WTC11 (cell line): ENCODE measurements at regions not wholly inside any gene's neighbourhood (a gene's known extent, or its start where the extent isn't known, plus 50 kb on each side); places are given as distances from the start of the nearest gene placed in this dataset.

Experiments
- ATAC-seq: fragments of 200-7000 bp; cut with Tn5 transposase; 2 replicates; pipeline ENCODE4 v1.10.0; 2021; ENCODE audit warnings: mild to moderate bottlenecking, moderate library complexity
- CTCF ChIA-PET: fragments of 300-600 bp; sonication (Branson Sonifier 250); formaldehyde crosslinking; loops from one replicate; lab custom pipeline; 2021; ENCODE audit warnings: antibody characterized with exemption; lab: Charles Lee
- POLR2A ChIA-PET: fragments of 350-600 bp; sonication (Branson Sonifier 250); formaldehyde crosslinking; loops from one replicate; lab custom pipeline; 2021; ENCODE audit warnings: antibody characterized with exemption; lab: Charles Lee
- DNase-seq: peaks from one replicate; pipeline ENCODE4 v3.0.0; 2021; ENCODE audit warnings: low spot score
- H3K27ac Mint-ChIP-seq: 2 replicates; pipeline ENCODE4 v1.8.0; 2021; ENCODE audit warnings: mixed read lengths
- H3K27me3 Mint-ChIP-seq: 2 replicates; pipeline ENCODE4 v1.8.0; 2021; ENCODE audit warnings: low read depth, mild to moderate bottlenecking, moderate library complexity, mixed read lengths
- H3K36me3 Mint-ChIP-seq: 2 replicates; pipeline ENCODE4 v1.8.0; 2021; ENCODE audit warnings: mixed read lengths
- H3K4me1 Mint-ChIP-seq: 2 replicates; pipeline ENCODE4 v1.8.0; 2022; ENCODE audit warnings: mixed read lengths
- H3K4me3 Mint-ChIP-seq: 2 replicates; pipeline ENCODE4 v1.8.0; 2021; ENCODE audit warnings: mild to moderate bottlenecking, moderate library complexity, mixed read lengths
- H3K9me3 Mint-ChIP-seq: 2 replicates; pipeline ENCODE4 v1.8.0; 2021; ENCODE audit warnings: mixed read lengths
- E2F5 ChIP-seq: sonication (generic); formaldehyde crosslinking; IDR thresholded peaks from 2 replicates; pipeline ENCODE4 v1.8.1; 2022; ENCODE audit warnings: mild to moderate bottlenecking, moderate library complexity, missing genetic modification reagents
- FOXJ3 ChIP-seq: sonication (generic); formaldehyde crosslinking; IDR thresholded peaks from 2 replicates; pipeline ENCODE4 v1.9.0; 2021; ENCODE audit warnings: missing genetic modification reagents, mild to moderate bottlenecking, borderline replicate concordance
- FOXP1 ChIP-seq: sonication (generic); formaldehyde crosslinking; IDR thresholded peaks from 2 replicates; pipeline ENCODE4 v1.8.0; 2022; ENCODE audit warnings: missing genetic modification reagents, mild to moderate bottlenecking, moderate library complexity, borderline replicate concordance
- GTF2I ChIP-seq: fragments of 250-450 bp; sonication (Bioruptor Pico); conservative IDR thresholded peaks from 2 replicates; pipeline ENCODE4 v1.4.0; 2021; ENCODE audit warnings: mild to moderate bottlenecking
- KAT7 ChIP-seq: sonication (generic); formaldehyde crosslinking; IDR thresholded peaks from 2 replicates; pipeline ENCODE4 v1.8.1; 2023; ENCODE audit warnings: missing genetic modification reagents, mild to moderate bottlenecking, borderline replicate concordance
- NFATC4 ChIP-seq: fragments of 250-450 bp; sonication (Bioruptor Pico); IDR thresholded peaks from 2 replicates; pipeline ENCODE4 v1.9.0; 2021; ENCODE audit warnings: mild to moderate bottlenecking
- NFE2L1 ChIP-seq: sonication (generic); formaldehyde crosslinking; IDR thresholded peaks from 2 replicates; pipeline ENCODE4 v1.8.1; 2023; ENCODE audit warnings: missing genetic modification reagents
- NR3C1 ChIP-seq: sonication (generic); formaldehyde crosslinking; conservative IDR thresholded peaks from 2 replicates; pipeline ENCODE4 v1.8.1; 2023; ENCODE audit warnings: low read depth, mild to moderate bottlenecking, missing genetic modification reagents
- PREB ChIP-seq: sonication (generic); formaldehyde crosslinking; IDR thresholded peaks from 2 replicates; pipeline ENCODE4 v1.8.1; 2022; ENCODE audit warnings: mild to moderate bottlenecking, missing genetic modification reagents, moderate library complexity, borderline replicate concordance
- RELA ChIP-seq: sonication (generic); formaldehyde crosslinking; IDR thresholded peaks from 2 replicates; pipeline ENCODE4 v1.8.1; 2022; ENCODE audit warnings: missing genetic modification reagents, mild to moderate bottlenecking, borderline replicate concordance
- RORB ChIP-seq: fragments of 250-450 bp; sonication (Bioruptor Pico); IDR thresholded peaks from 2 replicates; pipeline ENCODE4 v1.9.0; 2021; ENCODE audit warnings: mild to moderate bottlenecking
- SP1 ChIP-seq: sonication (generic); formaldehyde crosslinking; conservative IDR thresholded peaks from 2 replicates; pipeline ENCODE4 v1.8.1; 2022; ENCODE audit warnings: missing genetic modification reagents
- USF1 ChIP-seq: sonication (generic); formaldehyde crosslinking; IDR thresholded peaks from 2 replicates; pipeline ENCODE4 v1.8.0; 2022; ENCODE audit warnings: mild to moderate bottlenecking, missing genetic modification reagents
- ZNF416 ChIP-seq: fragments of 250-450 bp; sonication (Bioruptor Pico); IDR thresholded peaks from 2 replicates; pipeline ENCODE4 v1.9.0; 2021; ENCODE audit warnings: mild to moderate bottlenecking, inconsistent platforms
- ZNF425 ChIP-seq: fragments of 250-450 bp; sonication (Bioruptor Pico); conservative IDR thresholded peaks from 2 replicates; pipeline ENCODE4 v1.9.0; 2021; ENCODE audit warnings: mild to moderate bottlenecking
- ZSCAN18 ChIP-seq: fragments of 250-450 bp; sonication (Bioruptor Pico); IDR thresholded peaks from 2 replicates; pipeline ENCODE4 v2.1.2; 2022; ENCODE audit warnings: mild to moderate bottlenecking, moderate library complexity
- TF ChIP-seq, protein P1 (sequence below): sonication (generic); formaldehyde crosslinking; IDR thresholded peaks from 2 replicates; pipeline ENCODE4 v1.8.0; 2022; ENCODE audit warnings: mild to moderate bottlenecking, missing genetic modification reagents
- TF ChIP-seq, protein P2 (sequence below): sonication (generic); formaldehyde crosslinking; conservative IDR thresholded peaks from 2 replicates; pipeline ENCODE4 v1.8.1; 2023; ENCODE audit warnings: mild to moderate bottlenecking, low read depth, missing genetic modification reagents, moderate library complexity

GRCh38 chr4:58209001-58209400, 1098.8 kb upstream of the IGFBP7 start (continued):
- no peak for TF ChIP-seq FOXP1 (CRISPR knock-in tag)
- no peak for TF ChIP-seq ZNF416 (CRISPR knock-in tag)
- TF ChIP-seq NFATC4 (CRISPR knock-in tag) = no peak
- no peak for TF ChIP-seq E2F5 (CRISPR knock-in tag)

DNA sequence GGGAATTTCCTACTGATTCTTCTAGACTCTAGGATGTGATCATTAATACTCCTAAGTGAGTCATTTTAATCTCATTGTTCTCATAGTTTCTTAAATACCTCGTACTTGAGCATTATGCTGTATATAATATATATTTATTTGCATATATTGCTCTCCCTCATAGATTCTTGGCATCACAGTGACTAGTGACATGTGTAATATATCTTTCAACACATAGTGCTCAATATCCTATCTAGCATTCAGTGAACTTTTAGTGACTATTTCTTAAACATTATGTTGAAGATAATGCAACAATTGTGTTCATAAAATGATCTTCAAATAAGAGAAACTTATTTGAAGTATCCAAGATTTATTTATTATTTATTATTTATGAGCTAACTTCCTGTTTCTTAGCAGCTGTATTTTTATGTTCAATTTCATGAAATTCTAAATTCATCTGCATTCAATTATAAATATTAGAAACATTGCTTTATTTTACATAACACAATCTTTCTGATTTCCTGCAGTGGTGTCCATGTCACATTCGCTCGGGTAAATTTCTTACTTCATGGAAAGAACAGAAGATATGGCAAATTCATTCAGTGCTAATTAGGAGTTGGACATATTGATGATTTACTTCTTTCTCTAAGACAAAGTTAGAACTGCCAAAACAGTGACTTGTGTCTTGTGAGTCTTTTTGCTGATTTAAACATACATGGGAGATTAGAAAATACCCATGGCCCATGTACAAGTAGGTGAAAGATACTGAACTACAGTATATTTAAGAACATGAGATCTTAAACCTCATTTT, 1095.5 kb upstream of the IGFBP7 start:
- Mint-ChIP-seq H3K27me3 (no peaks in the 10 kb centered on the region), H3K36me3 (no peaks in the 10 kb centered on the region), H3K27ac (no peak overlapping the region), H3K9me3 (no peaks in the 10 kb centered on the region), H3K4me1 (0 out of 2 replicates have a peak, but pooled peaks cover 2% of the 10 kb centered on the region), H3K4me3 (no peak overlapping the region)
- ChIA-PET CTCF (no interaction called here), POLR2A (no interaction called here)
- ATAC-seq (no peak), DNase-seq (no peak)
- TF ChIP-seq RELA (CRISPR knock-in tag) = no peak
- no peak for TF ChIP-seq ZNF425 (CRISPR knock-in tag)
- TF ChIP-seq ZSCAN18 (CRISPR knock-in tag) = no peak
- no peak for TF ChIP-seq SP1
- TF ChIP-seq PREB (CRISPR knock-in tag) = no peak
- no peak for TF ChIP-seq USF1 (CRISPR knock-in tag)
- TF ChIP-seq, protein P1, sequence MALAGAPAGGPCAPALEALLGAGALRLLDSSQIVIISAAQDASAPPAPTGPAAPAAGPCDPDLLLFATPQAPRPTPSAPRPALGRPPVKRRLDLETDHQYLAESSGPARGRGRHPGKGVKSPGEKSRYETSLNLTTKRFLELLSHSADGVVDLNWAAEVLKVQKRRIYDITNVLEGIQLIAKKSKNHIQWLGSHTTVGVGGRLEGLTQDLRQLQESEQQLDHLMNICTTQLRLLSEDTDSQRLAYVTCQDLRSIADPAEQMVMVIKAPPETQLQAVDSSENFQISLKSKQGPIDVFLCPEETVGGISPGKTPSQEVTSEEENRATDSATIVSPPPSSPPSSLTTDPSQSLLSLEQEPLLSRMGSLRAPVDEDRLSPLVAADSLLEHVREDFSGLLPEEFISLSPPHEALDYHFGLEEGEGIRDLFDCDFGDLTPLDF = no peak
- no peak for TF ChIP-seq NFE2L1 (CRISPR knock-in tag)

DNA sequence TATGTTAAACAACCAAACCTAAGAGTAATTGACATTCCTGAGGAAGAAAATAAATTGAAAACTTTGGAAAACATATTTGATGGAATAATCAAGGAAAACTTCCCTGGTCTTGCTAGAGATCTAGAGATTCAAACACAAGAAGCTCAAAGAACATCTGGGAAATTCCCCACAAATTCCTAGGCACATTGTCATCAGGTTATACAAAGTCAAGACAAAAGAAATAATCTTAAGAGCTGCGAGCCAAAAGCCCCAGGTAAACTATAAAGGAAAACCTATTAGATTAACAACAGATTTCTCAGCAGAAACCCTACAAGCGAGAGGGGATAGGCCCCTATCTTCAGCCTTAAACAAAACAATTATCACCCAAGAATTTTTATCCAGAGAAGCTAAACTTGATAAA, 1082.0 kb upstream of the IGFBP7 start:
- peaks cover 24% of the 10 kb centered on the region for H3K9me3 Mint-ChIP-seq
- no peak overlapping the region for H3K27ac Mint-ChIP-seq
- H3K4me1 Mint-ChIP-seq = peaks cover 20% of the 10 kb centered on the region
- ChIA-PET POLR2A (interaction anchor here (0.7 kb wide), 2 partner anchors 21 to 593 kb away, joined by 3 read pairs; no protein-coding TSS in a partner anchor), CTCF (no interaction called here)
- H3K36me3 Mint-ChIP-seq = 0 out of 2 replicates have a peak, but pooled peaks cover 3% of the 10 kb centered on the region
- peaks cover 2% of the 10 kb centered on the region; the same call in 1 of the 2 replicates for H3K27me3 Mint-ChIP-seq
- no peak overlapping the region for H3K4me3 Mint-ChIP-seq
- ATAC-seq (no peak; the same call in 1 of the 2 replicates), DNase-seq (no peak)
- TF ChIP-seq GTF2I (CRISPR knock-in tag) = no peak
- no peak for TF ChIP-seq NR3C1 (CRISPR knock-in tag)
- TF ChIP-seq KAT7 (CRISPR knock-in tag) = no peak
- TF ChIP-seq, protein P2, sequence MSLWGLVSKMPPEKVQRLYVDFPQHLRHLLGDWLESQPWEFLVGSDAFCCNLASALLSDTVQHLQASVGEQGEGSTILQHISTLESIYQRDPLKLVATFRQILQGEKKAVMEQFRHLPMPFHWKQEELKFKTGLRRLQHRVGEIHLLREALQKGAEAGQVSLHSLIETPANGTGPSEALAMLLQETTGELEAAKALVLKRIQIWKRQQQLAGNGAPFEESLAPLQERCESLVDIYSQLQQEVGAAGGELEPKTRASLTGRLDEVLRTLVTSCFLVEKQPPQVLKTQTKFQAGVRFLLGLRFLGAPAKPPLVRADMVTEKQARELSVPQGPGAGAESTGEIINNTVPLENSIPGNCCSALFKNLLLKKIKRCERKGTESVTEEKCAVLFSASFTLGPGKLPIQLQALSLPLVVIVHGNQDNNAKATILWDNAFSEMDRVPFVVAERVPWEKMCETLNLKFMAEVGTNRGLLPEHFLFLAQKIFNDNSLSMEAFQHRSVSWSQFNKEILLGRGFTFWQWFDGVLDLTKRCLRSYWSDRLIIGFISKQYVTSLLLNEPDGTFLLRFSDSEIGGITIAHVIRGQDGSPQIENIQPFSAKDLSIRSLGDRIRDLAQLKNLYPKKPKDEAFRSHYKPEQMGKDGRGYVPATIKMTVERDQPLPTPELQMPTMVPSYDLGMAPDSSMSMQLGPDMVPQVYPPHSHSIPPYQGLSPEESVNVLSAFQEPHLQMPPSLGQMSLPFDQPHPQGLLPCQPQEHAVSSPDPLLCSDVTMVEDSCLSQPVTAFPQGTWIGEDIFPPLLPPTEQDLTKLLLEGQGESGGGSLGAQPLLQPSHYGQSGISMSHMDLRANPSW (CRISPR knock-in tag) = no peak
- TF ChIP-seq FOXJ3 (CRISPR knock-in tag) = no peak
- no peak for TF ChIP-seq RORB
